NB4 (cell line): ENCODE measurements at regions not wholly inside any gene's neighbourhood (a gene's known extent, or its start where the extent isn't known, plus 50 kb on each side); places are given as distances from the start of the nearest gene placed in this dataset.

Experiments
- CTCF ChIP-seq: IDR thresholded peaks from one replicate; pipeline ENCODE4 v1.5.1; 2012; ENCODE audit warnings: low read depth, low read length
- POLR2A ChIP-seq: IDR thresholded peaks from 2 replicates; pipeline ENCODE4 v1.6.1; 2011; ENCODE audit warnings: mild to moderate bottlenecking; ENCODE audit not compliant: insufficient read length; ENCODE audit errors: extremely low read depth
- TF ChIP-seq, protein P1 (sequence below): IDR thresholded peaks from 2 replicates; pipeline ENCODE4 v1.6.1; 2011; ENCODE audit warnings: low read depth, low read length

DNA sequence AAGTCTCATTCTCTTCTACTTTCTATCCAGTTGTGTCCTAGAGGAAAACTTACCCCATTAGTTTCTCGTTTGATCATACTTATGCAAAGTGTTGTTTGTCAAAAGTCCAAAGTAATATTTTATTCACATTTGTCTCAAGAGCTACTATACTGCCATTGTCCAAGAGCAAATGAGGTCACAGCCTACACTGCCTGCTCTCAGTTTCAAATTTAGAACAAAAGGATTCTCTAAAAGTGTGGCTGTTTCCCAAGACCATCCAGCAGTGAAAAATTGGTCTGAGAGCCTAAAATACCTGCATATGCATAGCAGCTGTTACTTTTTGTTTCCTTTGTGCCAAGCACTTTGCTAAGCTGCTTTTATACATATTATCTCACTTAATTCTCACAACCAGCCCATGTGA, 439.5 kb upstream of the NFE2L3 start:
- no peak for TF ChIP-seq CTCF
- no peak for TF ChIP-seq POLR2A
- TF ChIP-seq, protein P1, sequence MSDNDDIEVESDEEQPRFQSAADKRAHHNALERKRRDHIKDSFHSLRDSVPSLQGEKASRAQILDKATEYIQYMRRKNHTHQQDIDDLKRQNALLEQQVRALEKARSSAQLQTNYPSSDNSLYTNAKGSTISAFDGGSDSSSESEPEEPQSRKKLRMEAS: no peak
